HCT116 (cell line): ENCODE measurements at regions not wholly inside any gene's neighbourhood (a gene's known extent, or its start where the extent isn't known, plus 50 kb on each side); places are given as distances from the start of the nearest gene placed in this dataset.

Source experiments
- ATAC-seq: fragments of 200-7000 bp; cut with Tn5 transposase; 2 replicates; pipeline ENCODE4 v1.9.1; 2020; ENCODE audit warnings: mild to moderate bottlenecking, moderate library complexity
- BruUV-seq: library from RNA; stranded (reverse); fragments of 400-500 nt; replicated peaks from 2 replicates; lab custom pipeline; 2021; lab: Mats Ljungman, UMichigan
- CTCF ChIA-PET: fragments of 300-600 bp; sonication (Branson Sonifier 250); formaldehyde crosslinking; loops from one replicate; lab custom pipeline; 2021; ENCODE audit warnings: antibody characterized with exemption; lab: Charles Lee
- POLR2A ChIA-PET: fragments of 300-600, 350-600 bp; sonication (Branson Sonifier 250); formaldehyde crosslinking; loops from one replicate; lab custom pipeline; 2021; ENCODE audit warnings: antibody characterized with exemption; lab: Charles Lee
- RAD21 ChIA-PET, 2 experiments: fragments of 300-600 bp; sonication (Branson Sonifier 250); formaldehyde crosslinking; loops; one replicate each; lab custom pipeline; 2023; ENCODE audit warnings: low total read pairs in 2 of 2; ENCODE audit not compliant: uncharacterized antibody in 2 of 2, unreplicated experiment in 2 of 2, low non-redundant PET in 1 of 2; lab: Charles Lee
- DNase-seq: peaks from one replicate; pipeline ENCODE4 v3.0.0-alpha.2; 2010; ENCODE audit warnings: low read depth, low spot score
- H2AFZ ChIP-seq: fragments of 200-600 bp; shearing (Covaris generic), sonication (generic); 2 replicates; pipeline ENCODE4 v1.6.1; 2017; ENCODE audit warnings: low read depth, mixed run types, mixed read lengths, antibody characterized with exemption, low read length; ENCODE audit not compliant: poor library complexity, severe bottlenecking
- H3K27ac ChIP-seq: 2 replicates; pipeline ENCODE4 v1.5.1; 2012; ENCODE audit warnings: low read depth, low read length
- H3K27me3 ChIP-seq: fragments of 200-600 bp; sonication (generic); 2 replicates; pipeline ENCODE4 v1.6.1; 2016; ENCODE audit warnings: mixed run types, low read length, mixed read lengths; ENCODE audit not compliant: insufficient read depth
- H3K36me3 ChIP-seq, 2 experiments: fragments of 200-500 bp in 1 of 2; fragments of 200-600 bp in 1 of 2; sonication (Bioruptor generic) in 1 of 2; sonication (generic) in 1 of 2; 2 replicates each; pipeline versions ENCODE4 v1.5.1 to v1.6.1; 2014 to 2016; ENCODE audit warnings: low read length in 2 of 2, inconsistent platforms in 1 of 2, mixed read lengths in 1 of 2, mixed run types in 1 of 2; ENCODE audit not compliant: insufficient read depth in 2 of 2, control insufficient read depth in 1 of 2
- H3K4me1 ChIP-seq, 2 experiments: fragments of 200-600 bp in 1 of 2; sonication (generic) in 1 of 2; 2 replicates each; pipeline versions ENCODE4 v1.5.1 to v1.6.1; 2012 to 2017; ENCODE audit warnings: low read length in 2 of 2, inconsistent platforms in 1 of 2, mild to moderate bottlenecking in 1 of 2, mixed read lengths in 1 of 2, mixed run types in 1 of 2, moderate library complexity in 1 of 2; ENCODE audit not compliant: insufficient read depth in 2 of 2, control insufficient read depth in 1 of 2
- H3K4me2 ChIP-seq: fragments of 200-600 bp; sonication (generic); 2 replicates; pipeline ENCODE4 v1.6.1; 2017; ENCODE audit warnings: mixed run types, low read length, mixed read lengths
- H3K4me3 ChIP-seq, 2 experiments: fragments of 200-600 bp in 1 of 2; sonication (generic) in 1 of 2; replicated peaks in 1 of 2; 2 replicates each; pipeline ENCODE4 v1.5.1; 2011 to 2016; ENCODE audit warnings: low read length in 2 of 2, control low read depth in 1 of 2, low read depth in 1 of 2, mild to moderate bottlenecking in 1 of 2, mixed read lengths in 1 of 2, mixed run types in 1 of 2
- H3K79me2 ChIP-seq: fragments of 200-600 bp; sonication (generic); 2 replicates; pipeline ENCODE4 v1.6.1; 2017; ENCODE audit warnings: mild to moderate bottlenecking, mixed run types, low read length, moderate library complexity, mixed read lengths; ENCODE audit not compliant: insufficient read depth
- H3K9ac ChIP-seq: fragments of 200-600 bp; sonication (generic); 2 replicates; pipeline ENCODE4 v1.6.1; 2016; ENCODE audit warnings: low read length, mixed read lengths
- H3K9me2 ChIP-seq: fragments of 200-600 bp; sonication (generic), shearing (Covaris generic); 2 replicates; pipeline ENCODE4 v1.6.1; 2017; ENCODE audit warnings: mixed run types, mild to moderate bottlenecking, moderate library complexity; ENCODE audit not compliant: insufficient read depth
- H3K9me3 ChIP-seq, 2 experiments: fragments of 200-500 bp in 1 of 2; fragments of 200-600 bp in 1 of 2; sonication (Bioruptor generic) in 1 of 2; sonication (generic) in 1 of 2; 2 replicates each; pipeline ENCODE4 v1.6.1; 2014 to 2017; ENCODE audit warnings: low read length in 2 of 2, mixed read lengths in 2 of 2, inconsistent platforms in 1 of 2, low read depth in 1 of 2, mild to moderate bottlenecking in 1 of 2, mixed run types in 1 of 2, moderate library complexity in 1 of 2; ENCODE audit not compliant: control insufficient read depth in 1 of 2, insufficient read depth in 1 of 2
- H4K20me1 ChIP-seq: fragments of 200-600 bp; sonication (generic), shearing (Covaris generic); 2 replicates; pipeline ENCODE4 v1.6.1; 2017; ENCODE audit warnings: mixed run types, mild to moderate bottlenecking, moderate library complexity; ENCODE audit not compliant: insufficient read depth
- CBX3 ChIP-seq: IDR thresholded peaks from 2 replicates; pipeline ENCODE4 v1.6.1; 2012; ENCODE audit warnings: low read depth
- CEBPB ChIP-seq: IDR thresholded peaks from 2 replicates; pipeline ENCODE4 v1.6.1; 2012; ENCODE audit warnings: low read depth
- EGR1 ChIP-seq: IDR thresholded peaks from 2 replicates; pipeline ENCODE4 v1.6.1; 2012; ENCODE audit warnings: low read depth
- ELF1 ChIP-seq: IDR thresholded peaks from 2 replicates; pipeline ENCODE4 v1.6.1; 2012; ENCODE audit warnings: low read depth, borderline replicate concordance
- FOSL1 ChIP-seq: IDR thresholded peaks from 2 replicates; pipeline ENCODE4 v1.6.1; 2012; ENCODE audit warnings: low read depth
- JUND ChIP-seq: IDR thresholded peaks from 2 replicates; pipeline ENCODE4 v1.6.1; 2012
- POLR2AphosphoS5 ChIP-seq: IDR thresholded peaks from 2 replicates; pipeline ENCODE4 v1.6.1; 2011; ENCODE audit warnings: mild to moderate bottlenecking, low read depth, low read length, moderate library complexity
- SIN3A ChIP-seq: IDR thresholded peaks from 2 replicates; pipeline ENCODE4 v1.6.1; 2012; ENCODE audit warnings: low read depth
- SP1 ChIP-seq: IDR thresholded peaks from 2 replicates; pipeline ENCODE4 v1.6.1; 2012; ENCODE audit warnings: low read depth
- SRF ChIP-seq: IDR thresholded peaks from 2 replicates; pipeline ENCODE4 v1.6.1; 2012; ENCODE audit warnings: low read depth
- TCF7L2 ChIP-seq: IDR thresholded peaks from 2 replicates; pipeline ENCODE4 v1.7.0; 2011; ENCODE audit warnings: borderline replicate concordance, inconsistent platforms; ENCODE audit not compliant: insufficient read depth, insufficient read length; ENCODE audit errors: extremely low read depth
- ZFX ChIP-seq: fragments of 450-650 bp; IDR thresholded peaks from 2 replicates; pipeline ENCODE4 v1.6.1; 2017
- ZNF274 ChIP-seq: fragments of 200-500 bp; sonication (Bioruptor generic); IDR thresholded peaks from 2 replicates; pipeline ENCODE4 v1.6.1; 2014; ENCODE audit warnings: mild to moderate bottlenecking, low read depth, low read length, inconsistent platforms
- intact Hi-C: fragments of 100-400 bp; cut with micrococcal nuclease; formaldehyde crosslinking; loops from 2 replicates; pipeline ENCODE4 v1.10.0; 2022
- TF ChIP-seq, protein P1 (sequence below): IDR thresholded peaks from 2 replicates; pipeline ENCODE4 v1.6.1; 2012; ENCODE audit warnings: low read depth
- TF ChIP-seq, protein P2 (sequence below): IDR thresholded peaks from 2 replicates; pipeline ENCODE4 v1.6.1; 2012
- TF ChIP-seq, protein P3 (sequence below): IDR thresholded peaks from 2 replicates; pipeline ENCODE4 v1.6.1; 2012
- TF ChIP-seq, protein P4 (sequence below), 3 experiments: fragments of 200-600 bp in 1 of 3; sonication (generic) in 1 of 3; IDR thresholded peaks in 2 of 3; conservative IDR thresholded peaks in 1 of 3; 2 replicates each; pipeline ENCODE4 v1.5.1; 2012 to 2017; ENCODE audit warnings: low read depth in 2 of 3, low read length in 2 of 3, antibody characterized with exemption in 1 of 3, borderline replicate concordance in 1 of 3, control low read depth in 1 of 3, mild to moderate bottlenecking in 1 of 3, mixed read lengths in 1 of 3, mixed run types in 1 of 3, moderate library complexity in 1 of 3; ENCODE audit not compliant: insufficient read depth in 1 of 3

DNA sequence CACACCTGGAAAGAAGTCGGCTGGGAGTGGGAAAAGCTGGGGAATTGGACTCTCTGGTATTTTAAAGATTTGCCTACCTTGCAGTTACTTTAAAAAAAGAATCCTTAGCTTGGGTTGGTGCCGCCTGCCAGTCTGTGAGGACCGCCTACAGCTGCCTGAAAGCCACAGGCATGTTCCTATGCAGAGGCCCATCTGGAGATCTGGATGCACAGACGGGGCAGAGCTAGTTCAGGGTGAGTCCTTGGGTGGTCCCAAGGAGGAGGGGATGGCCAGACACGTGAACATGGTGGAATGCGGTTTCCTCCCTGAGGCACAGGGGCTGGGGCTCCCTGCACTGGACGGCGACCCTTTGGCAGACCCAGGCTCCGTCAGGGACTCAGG, 113.2 kb upstream of the IQSEC1 start (continued):
- TF ChIP-seq, protein P1, sequence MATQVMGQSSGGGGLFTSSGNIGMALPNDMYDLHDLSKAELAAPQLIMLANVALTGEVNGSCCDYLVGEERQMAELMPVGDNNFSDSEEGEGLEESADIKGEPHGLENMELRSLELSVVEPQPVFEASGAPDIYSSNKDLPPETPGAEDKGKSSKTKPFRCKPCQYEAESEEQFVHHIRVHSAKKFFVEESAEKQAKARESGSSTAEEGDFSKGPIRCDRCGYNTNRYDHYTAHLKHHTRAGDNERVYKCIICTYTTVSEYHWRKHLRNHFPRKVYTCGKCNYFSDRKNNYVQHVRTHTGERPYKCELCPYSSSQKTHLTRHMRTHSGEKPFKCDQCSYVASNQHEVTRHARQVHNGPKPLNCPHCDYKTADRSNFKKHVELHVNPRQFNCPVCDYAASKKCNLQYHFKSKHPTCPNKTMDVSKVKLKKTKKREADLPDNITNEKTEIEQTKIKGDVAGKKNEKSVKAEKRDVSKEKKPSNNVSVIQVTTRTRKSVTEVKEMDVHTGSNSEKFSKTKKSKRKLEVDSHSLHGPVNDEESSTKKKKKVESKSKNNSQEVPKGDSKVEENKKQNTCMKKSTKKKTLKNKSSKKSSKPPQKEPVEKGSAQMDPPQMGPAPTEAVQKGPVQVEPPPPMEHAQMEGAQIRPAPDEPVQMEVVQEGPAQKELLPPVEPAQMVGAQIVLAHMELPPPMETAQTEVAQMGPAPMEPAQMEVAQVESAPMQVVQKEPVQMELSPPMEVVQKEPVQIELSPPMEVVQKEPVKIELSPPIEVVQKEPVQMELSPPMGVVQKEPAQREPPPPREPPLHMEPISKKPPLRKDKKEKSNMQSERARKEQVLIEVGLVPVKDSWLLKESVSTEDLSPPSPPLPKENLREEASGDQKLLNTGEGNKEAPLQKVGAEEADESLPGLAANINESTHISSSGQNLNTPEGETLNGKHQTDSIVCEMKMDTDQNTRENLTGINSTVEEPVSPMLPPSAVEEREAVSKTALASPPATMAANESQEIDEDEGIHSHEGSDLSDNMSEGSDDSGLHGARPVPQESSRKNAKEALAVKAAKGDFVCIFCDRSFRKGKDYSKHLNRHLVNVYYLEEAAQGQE = no peak
- no peak for TF ChIP-seq CEBPB
- TF ChIP-seq, protein P2, sequence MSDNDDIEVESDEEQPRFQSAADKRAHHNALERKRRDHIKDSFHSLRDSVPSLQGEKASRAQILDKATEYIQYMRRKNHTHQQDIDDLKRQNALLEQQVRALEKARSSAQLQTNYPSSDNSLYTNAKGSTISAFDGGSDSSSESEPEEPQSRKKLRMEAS = no peak
- TF ChIP-seq TCF7L2 = no peak
- no peak for TF ChIP-seq FOSL1
- no peak for TF ChIP-seq ELF1

DNA sequence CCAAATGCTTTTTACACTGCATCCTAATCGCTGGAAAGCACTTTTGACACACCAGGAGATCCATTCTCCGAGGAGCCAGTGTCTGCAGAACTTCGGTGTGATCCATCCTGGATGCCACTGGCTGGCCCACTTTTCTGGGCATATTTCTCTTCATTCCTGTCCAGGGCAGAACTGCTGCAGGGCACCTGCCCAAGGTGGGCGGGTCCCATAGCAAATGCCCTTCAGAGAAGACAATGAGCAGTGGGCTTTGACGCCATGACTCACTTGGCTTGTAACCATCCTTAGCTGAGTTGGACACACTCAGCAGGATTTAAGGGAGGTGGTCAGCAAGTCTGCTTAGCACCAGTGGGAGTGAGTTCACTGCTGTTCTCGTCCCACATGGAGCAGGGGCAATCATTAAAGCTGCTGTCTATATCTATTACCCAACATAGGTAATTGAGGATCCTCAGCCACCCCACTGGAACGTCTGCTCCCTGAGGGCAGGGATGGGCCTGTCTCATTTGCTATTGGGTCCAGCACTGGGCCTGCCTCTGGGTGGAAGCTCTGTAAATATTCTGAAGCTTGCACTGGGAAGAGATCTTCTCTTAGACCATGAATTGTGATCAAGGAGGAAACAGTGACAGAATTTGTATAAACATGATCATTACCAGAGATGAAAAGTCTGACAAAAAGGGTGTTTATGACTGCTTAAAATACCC, 112.7 kb upstream of the IQSEC1 start:
- Histone ChIP-seq H3K9ac (no peak overlapping the region), H2AFZ (no peak overlapping the region), H3K36me3 (no peaks in the 10 kb centered on the region), H4K20me1 (no peaks in the 10 kb centered on the region), H3K27me3 (no peaks in the 10 kb centered on the region), H3K4me3 (no peak overlapping the region), H3K9me3 (no peaks in the 10 kb centered on the region), H3K27ac (no peak overlapping the region), H3K9me2 (no peaks in the 10 kb centered on the region), H3K79me2 (no peaks in the 10 kb centered on the region), H3K4me1 (peaks cover 5 to 12% of the 10 kb centered on the region in 2 experiments), H3K4me2 (no peak overlapping the region)
- CTCF ChIA-PET = no interaction called here
- POLR2A ChIA-PET = no interaction called here
- intact Hi-C loops = no loop called here
- ATAC-seq (no peak), DNase-seq (no peak)
- TF ChIP-seq FOSL1 = no peak
- no peak for TF ChIP-seq SRF
- no peak for TF ChIP-seq ZFX
- TF ChIP-seq SP1 = no peak
- no peak for TF ChIP-seq SIN3A
- TF ChIP-seq EGR1 = no peak
- TF ChIP-seq CBX3 = no peak
- no peak for TF ChIP-seq ZNF274
- TF ChIP-seq, protein P3, sequence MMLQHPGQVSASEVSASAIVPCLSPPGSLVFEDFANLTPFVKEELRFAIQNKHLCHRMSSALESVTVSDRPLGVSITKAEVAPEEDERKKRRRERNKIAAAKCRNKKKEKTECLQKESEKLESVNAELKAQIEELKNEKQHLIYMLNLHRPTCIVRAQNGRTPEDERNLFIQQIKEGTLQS = no peak
- no peak for TF ChIP-seq POLR2AphosphoS5
- TF ChIP-seq, protein P4, sequence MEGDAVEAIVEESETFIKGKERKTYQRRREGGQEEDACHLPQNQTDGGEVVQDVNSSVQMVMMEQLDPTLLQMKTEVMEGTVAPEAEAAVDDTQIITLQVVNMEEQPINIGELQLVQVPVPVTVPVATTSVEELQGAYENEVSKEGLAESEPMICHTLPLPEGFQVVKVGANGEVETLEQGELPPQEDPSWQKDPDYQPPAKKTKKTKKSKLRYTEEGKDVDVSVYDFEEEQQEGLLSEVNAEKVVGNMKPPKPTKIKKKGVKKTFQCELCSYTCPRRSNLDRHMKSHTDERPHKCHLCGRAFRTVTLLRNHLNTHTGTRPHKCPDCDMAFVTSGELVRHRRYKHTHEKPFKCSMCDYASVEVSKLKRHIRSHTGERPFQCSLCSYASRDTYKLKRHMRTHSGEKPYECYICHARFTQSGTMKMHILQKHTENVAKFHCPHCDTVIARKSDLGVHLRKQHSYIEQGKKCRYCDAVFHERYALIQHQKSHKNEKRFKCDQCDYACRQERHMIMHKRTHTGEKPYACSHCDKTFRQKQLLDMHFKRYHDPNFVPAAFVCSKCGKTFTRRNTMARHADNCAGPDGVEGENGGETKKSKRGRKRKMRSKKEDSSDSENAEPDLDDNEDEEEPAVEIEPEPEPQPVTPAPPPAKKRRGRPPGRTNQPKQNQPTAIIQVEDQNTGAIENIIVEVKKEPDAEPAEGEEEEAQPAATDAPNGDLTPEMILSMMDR (IDR thresholded peaks at IDR 0.05 in 2 of 3, conservative IDR thresholded peaks at IDR 0.05 in 1 of 3; ENCODE audit: borderline replicate concordance in 1 of 3, insufficient read depth in 1 of 3, low read depth in 2 of 3, low read length in 2 of 3) = no peak
- TF ChIP-seq JUND = no peak
- RAD21 ChIA-PET = no interaction called here
- BruUV-seq = no TSS peak
